ENCODE measurements at regions not wholly inside any gene's neighbourhood (a gene's known extent, or its start where the extent isn't known, plus 50 kb on each side); places are given as distances from the start of the nearest gene placed in this dataset.

- dilution Hi-C loops (cut with MboI; ENCODE audit: extremely low pct_ligation_motif_present, low sequenced_read_pairs) = no loop called here
- Histone ChIP-seq H4K20me1 (replicated peaks; ENCODE audit: control insufficient read depth, extremely low read depth, insufficient read depth, low read length) (no peaks in the 10 kb centered on the region), H3K4me1 (ENCODE audit: control insufficient read depth, extremely low read depth, insufficient read depth, low read length) (no peaks in the 10 kb centered on the region), H3K79me2 (ENCODE audit: control insufficient read depth, insufficient read depth, low read length) (no peaks in the 10 kb centered on the region), H3K27me3 (ENCODE audit: control insufficient read depth in 2 of 2, insufficient read depth in 2 of 2, low read length in 2 of 2) (no peaks in the 10 kb centered on the region), H3K9me3 (replicated peaks; ENCODE audit: control insufficient read depth, insufficient read depth, low read length) (no peaks in the 10 kb centered on the region), H3K27ac (ENCODE audit: insufficient read depth, low read depth, low read length) (no peak overlapping the region), H3K9ac (replicated peaks; ENCODE audit: extremely low read depth, insufficient read depth, low read length) (no peak overlapping the region), H3K4me3 (replicated peaks in 1 of 3; ENCODE audit: insufficient read depth in 1 of 3, low read depth in 1 of 3, low read length in 3 of 3) (no peak overlapping the region), H3K9me1 (replicated peaks; ENCODE audit: control insufficient read depth, extremely low read depth, insufficient read depth, low read length) (no peaks in the 10 kb centered on the region), H2AFZ (ENCODE audit: low read depth, low read length) (no peak overlapping the region), H3K36me3 (ENCODE audit: control insufficient read depth in 2 of 2, extremely low read depth in 1 of 2, insufficient read depth in 2 of 2, low read length in 2 of 2) (no peaks in the 10 kb centered on the region), H3K4me2 (ENCODE audit: insufficient read depth, low read length) (no peak overlapping the region)
- TF ChIP-seq FOS (IDR thresholded peaks at IDR 0.05; ENCODE audit: borderline replicate concordance, insufficient read depth, low read length) (no peak), POLR2AphosphoS5 (IDR thresholded peaks at IDR 0.05; ENCODE audit: insufficient read depth, low read depth, low read length) (no peak), JUN (IDR thresholded peaks at IDR 0.05; ENCODE audit: borderline replicate concordance, insufficient read depth, insufficient read length, low read depth) (no peak), EZH2 (IDR thresholded peaks at IDR 0.05; ENCODE audit: borderline replicate concordance, low read depth, low read length, severe bottlenecking) (no peak), MYC (IDR thresholded peaks at IDR 0.05; ENCODE audit: low read depth, low read length) (no peak), POLR2A (IDR thresholded peaks at IDR 0.05; ENCODE audit: low read depth, low read length) (no peak), GATA2 (IDR thresholded peaks at IDR 0.05; ENCODE audit: insufficient read depth, insufficient read length, low read depth, low read length) (no peak)
- TF ChIP-seq, protein P1, sequence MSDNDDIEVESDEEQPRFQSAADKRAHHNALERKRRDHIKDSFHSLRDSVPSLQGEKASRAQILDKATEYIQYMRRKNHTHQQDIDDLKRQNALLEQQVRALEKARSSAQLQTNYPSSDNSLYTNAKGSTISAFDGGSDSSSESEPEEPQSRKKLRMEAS (IDR thresholded peaks at IDR 0.05; ENCODE audit: insufficient read depth, insufficient read length) = no peak
- TF ChIP-seq, protein P2, sequence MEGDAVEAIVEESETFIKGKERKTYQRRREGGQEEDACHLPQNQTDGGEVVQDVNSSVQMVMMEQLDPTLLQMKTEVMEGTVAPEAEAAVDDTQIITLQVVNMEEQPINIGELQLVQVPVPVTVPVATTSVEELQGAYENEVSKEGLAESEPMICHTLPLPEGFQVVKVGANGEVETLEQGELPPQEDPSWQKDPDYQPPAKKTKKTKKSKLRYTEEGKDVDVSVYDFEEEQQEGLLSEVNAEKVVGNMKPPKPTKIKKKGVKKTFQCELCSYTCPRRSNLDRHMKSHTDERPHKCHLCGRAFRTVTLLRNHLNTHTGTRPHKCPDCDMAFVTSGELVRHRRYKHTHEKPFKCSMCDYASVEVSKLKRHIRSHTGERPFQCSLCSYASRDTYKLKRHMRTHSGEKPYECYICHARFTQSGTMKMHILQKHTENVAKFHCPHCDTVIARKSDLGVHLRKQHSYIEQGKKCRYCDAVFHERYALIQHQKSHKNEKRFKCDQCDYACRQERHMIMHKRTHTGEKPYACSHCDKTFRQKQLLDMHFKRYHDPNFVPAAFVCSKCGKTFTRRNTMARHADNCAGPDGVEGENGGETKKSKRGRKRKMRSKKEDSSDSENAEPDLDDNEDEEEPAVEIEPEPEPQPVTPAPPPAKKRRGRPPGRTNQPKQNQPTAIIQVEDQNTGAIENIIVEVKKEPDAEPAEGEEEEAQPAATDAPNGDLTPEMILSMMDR (IDR thresholded peaks at IDR 0.05; ENCODE audit: extremely low read depth in 1 of 2, insufficient read depth in 1 of 2, low read depth in 1 of 2, low read length in 2 of 2) = no peak
- intact Hi-C loops (cut with micrococcal nuclease) = no loop called here
- no TSS peak for BruUV-seq (replicated peaks)
- ChIA-PET POLR2A (no interaction called here), CTCF (no interaction called here)
- no peak for DNase-seq (ENCODE audit: low read depth, low spot score)
- no peak for FAIRE-seq
Observed at GRCh38 chr4:135575041-135575440, 1373.5 kb upstream of the PABPC4L start.
